ENCODE measurements at regions not wholly inside any gene's neighbourhood (a gene's known extent, or its start where the extent isn't known, plus 50 kb on each side); places are given as distances from the start of the nearest gene placed in this dataset.

DNA sequence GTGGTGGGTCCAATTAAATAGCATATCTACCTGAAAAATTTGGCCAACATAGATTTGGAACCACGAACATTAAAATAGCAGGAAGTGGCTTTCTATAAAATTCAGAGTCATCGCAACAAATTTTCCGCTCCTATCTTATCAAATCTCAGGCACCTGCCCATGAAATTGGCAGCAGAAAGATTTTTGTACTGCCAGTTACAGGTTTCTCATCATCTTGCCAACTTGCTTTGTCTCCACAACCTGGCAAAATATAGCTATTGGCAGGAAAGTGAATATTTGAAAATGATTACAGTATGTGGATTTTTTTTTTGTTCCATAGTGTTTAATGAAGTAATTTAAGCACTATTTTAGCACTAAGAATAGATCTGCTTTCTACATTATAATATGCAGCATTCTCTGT is 161.6 kb upstream of the LRRC3B start:
- H3K9me3 ChIP-seq (ENCODE audit: insufficient read depth, low read depth, low read length) = no peaks in the 10 kb centered on the region
- H3K36me3 Mint-ChIP-seq (ENCODE audit: low read depth, unreplicated experiment) = no peaks in the 10 kb centered on the region
- no peak overlapping the region for H2AFZ ChIP-seq (ENCODE audit: low read depth, low read length)
- H3K27ac Mint-ChIP-seq (ENCODE audit: unreplicated experiment) = no peak overlapping the region
- no peak for DNase-seq (ENCODE audit: low read depth)
- peaks cover 4% of the 10 kb centered on the region for H3K9me3 Mint-ChIP-seq (ENCODE audit: unreplicated experiment)
- no peak for FAIRE-seq
- H3K4me3 ChIP-seq (ENCODE audit: insufficient read depth, low read depth, low read length) = no peak overlapping the region
- H3K4me1 ChIP-seq (ENCODE audit: insufficient read depth, low read length) = no peaks in the 10 kb centered on the region
- no peaks in the 10 kb centered on the region for H3K27me3 Mint-ChIP-seq (ENCODE audit: low read depth, unreplicated experiment)
- H4K20me1 ChIP-seq (ENCODE audit: insufficient read depth, low read length) = no peaks in the 10 kb centered on the region
- no peaks in the 10 kb centered on the region for H3K79me2 ChIP-seq (ENCODE audit: insufficient read depth, low read length)
- no peak overlapping the region for H3K4me3 Mint-ChIP-seq (ENCODE audit: unreplicated experiment)
- no peaks in the 10 kb centered on the region for H3K4me1 Mint-ChIP-seq (ENCODE audit: low read depth, unreplicated experiment)
- no peak overlapping the region for H3K27ac ChIP-seq (ENCODE audit: low read depth, low read length)
- TF ChIP-seq, protein P1, sequence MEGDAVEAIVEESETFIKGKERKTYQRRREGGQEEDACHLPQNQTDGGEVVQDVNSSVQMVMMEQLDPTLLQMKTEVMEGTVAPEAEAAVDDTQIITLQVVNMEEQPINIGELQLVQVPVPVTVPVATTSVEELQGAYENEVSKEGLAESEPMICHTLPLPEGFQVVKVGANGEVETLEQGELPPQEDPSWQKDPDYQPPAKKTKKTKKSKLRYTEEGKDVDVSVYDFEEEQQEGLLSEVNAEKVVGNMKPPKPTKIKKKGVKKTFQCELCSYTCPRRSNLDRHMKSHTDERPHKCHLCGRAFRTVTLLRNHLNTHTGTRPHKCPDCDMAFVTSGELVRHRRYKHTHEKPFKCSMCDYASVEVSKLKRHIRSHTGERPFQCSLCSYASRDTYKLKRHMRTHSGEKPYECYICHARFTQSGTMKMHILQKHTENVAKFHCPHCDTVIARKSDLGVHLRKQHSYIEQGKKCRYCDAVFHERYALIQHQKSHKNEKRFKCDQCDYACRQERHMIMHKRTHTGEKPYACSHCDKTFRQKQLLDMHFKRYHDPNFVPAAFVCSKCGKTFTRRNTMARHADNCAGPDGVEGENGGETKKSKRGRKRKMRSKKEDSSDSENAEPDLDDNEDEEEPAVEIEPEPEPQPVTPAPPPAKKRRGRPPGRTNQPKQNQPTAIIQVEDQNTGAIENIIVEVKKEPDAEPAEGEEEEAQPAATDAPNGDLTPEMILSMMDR (IDR thresholded peaks at IDR 0.05; ENCODE audit: insufficient read depth, low read depth, low read length) = no peak
- no peak for TF ChIP-seq EZH2 (IDR thresholded peaks at IDR 0.05; ENCODE audit: insufficient read depth, low read length)
- H3K27me3 ChIP-seq (ENCODE audit: insufficient read depth, low read length) = no peaks in the 10 kb centered on the region
- no peak overlapping the region for H3K9ac ChIP-seq (ENCODE audit: low read length)
- H3K36me3 ChIP-seq (ENCODE audit: insufficient read depth, low read length) = no peaks in the 10 kb centered on the region
- no peak overlapping the region for H3K4me2 ChIP-seq (ENCODE audit: low read length)

DNA sequence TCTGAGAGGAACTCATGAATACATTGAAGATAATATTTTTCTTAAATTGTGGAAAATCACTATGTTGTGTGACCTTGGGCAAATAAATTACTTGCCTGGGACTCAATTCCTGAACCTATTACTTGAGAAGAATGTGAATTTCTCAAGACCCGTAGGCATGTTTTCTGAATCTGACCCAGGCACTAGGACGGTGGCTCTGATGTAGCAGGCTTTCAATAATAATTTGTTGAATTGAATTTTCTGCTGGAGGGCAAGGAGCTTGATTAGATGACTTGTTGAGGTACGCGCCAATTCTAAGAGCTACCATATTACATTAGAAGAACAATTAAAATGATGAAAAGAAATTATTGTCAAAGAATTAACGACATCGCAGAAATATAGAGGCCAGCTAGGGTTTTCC is 150.2 kb upstream of the LRRC3B start:
- no peak for DNase-seq (ENCODE audit: low read depth)
- Mint-ChIP-seq H3K27ac (ENCODE audit: unreplicated experiment) (no peak overlapping the region), H3K4me1 (ENCODE audit: low read depth, unreplicated experiment) (peaks cover 4% of the 10 kb centered on the region), H3K36me3 (ENCODE audit: low read depth, unreplicated experiment) (no peaks in the 10 kb centered on the region), H3K9me3 (ENCODE audit: unreplicated experiment) (peaks cover 3% of the 10 kb centered on the region), H3K27me3 (ENCODE audit: low read depth, unreplicated experiment) (no peaks in the 10 kb centered on the region), H3K4me3 (ENCODE audit: unreplicated experiment) (no peak overlapping the region)
- Histone ChIP-seq H3K4me1 (ENCODE audit: insufficient read depth, low read length) (no peaks in the 10 kb centered on the region), H3K27ac (ENCODE audit: low read depth, low read length) (no peak overlapping the region), H3K79me2 (ENCODE audit: insufficient read depth, low read length) (no peaks in the 10 kb centered on the region), H4K20me1 (ENCODE audit: insufficient read depth, low read length) (no peaks in the 10 kb centered on the region), H3K9ac (ENCODE audit: low read length) (no peak overlapping the region), H3K9me3 (ENCODE audit: insufficient read depth, low read depth, low read length) (no peaks in the 10 kb centered on the region), H3K4me2 (ENCODE audit: low read length) (no peak overlapping the region), H3K27me3 (ENCODE audit: insufficient read depth, low read length) (no peaks in the 10 kb centered on the region), H2AFZ (ENCODE audit: low read depth, low read length) (no peak overlapping the region), H3K36me3 (ENCODE audit: insufficient read depth, low read length) (no peaks in the 10 kb centered on the region), H3K4me3 (ENCODE audit: insufficient read depth, low read depth, low read length) (no peak overlapping the region)
- no peak for FAIRE-seq
- no peak for TF ChIP-seq EZH2 (IDR thresholded peaks at IDR 0.05; ENCODE audit: insufficient read depth, low read length)
- TF ChIP-seq, protein P1 (IDR thresholded peaks at IDR 0.05; ENCODE audit: insufficient read depth, low read depth, low read length) = no peak

DNA sequence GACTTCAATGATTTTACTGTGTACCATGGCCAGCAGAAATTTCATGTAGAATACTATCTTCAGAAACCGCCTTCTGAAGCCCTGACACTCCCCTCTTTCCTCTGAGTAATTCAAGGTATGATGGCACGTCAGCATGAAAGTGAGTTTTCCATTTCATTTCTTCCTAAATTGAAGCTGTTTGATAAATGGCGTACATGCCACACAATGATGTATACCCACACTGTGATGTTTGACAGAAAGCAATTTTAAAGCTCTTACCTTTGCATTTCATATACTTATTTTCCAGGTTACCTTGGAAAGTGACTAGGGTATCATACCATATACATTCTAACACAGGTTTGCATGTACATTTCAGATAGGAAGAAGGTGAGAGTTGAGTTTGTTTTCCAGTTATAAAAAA is 147.9 kb upstream of the LRRC3B start:
- no peaks in the 10 kb centered on the region for H3K9me3 ChIP-seq (ENCODE audit: insufficient read depth, low read depth, low read length)
- DNase-seq (ENCODE audit: low read depth) (no peak), FAIRE-seq (no peak)
- H3K27ac ChIP-seq (ENCODE audit: low read depth, low read length) = no peak overlapping the region
- Mint-ChIP-seq H3K4me3 (ENCODE audit: unreplicated experiment) (no peak overlapping the region), H3K36me3 (ENCODE audit: low read depth, unreplicated experiment) (no peaks in the 10 kb centered on the region), H3K27me3 (ENCODE audit: low read depth, unreplicated experiment) (no peaks in the 10 kb centered on the region), H3K4me1 (ENCODE audit: low read depth, unreplicated experiment) (no peaks in the 10 kb centered on the region), H3K9me3 (ENCODE audit: unreplicated experiment) (no peaks in the 10 kb centered on the region), H3K27ac (ENCODE audit: unreplicated experiment) (no peak overlapping the region)
- no peaks in the 10 kb centered on the region for H4K20me1 ChIP-seq (ENCODE audit: insufficient read depth, low read length)
- no peaks in the 10 kb centered on the region for H3K79me2 ChIP-seq (ENCODE audit: insufficient read depth, low read length)
- H3K4me2 ChIP-seq (ENCODE audit: low read length) = no peak overlapping the region
- no peak overlapping the region for H3K4me3 ChIP-seq (ENCODE audit: insufficient read depth, low read depth, low read length)
- no peak overlapping the region for H3K9ac ChIP-seq (ENCODE audit: low read length)
- no peak overlapping the region for H2AFZ ChIP-seq (ENCODE audit: low read depth, low read length)
- H3K27me3 ChIP-seq (ENCODE audit: insufficient read depth, low read length) = no peaks in the 10 kb centered on the region
- TF ChIP-seq, protein P1 (IDR thresholded peaks at IDR 0.05; ENCODE audit: insufficient read depth, low read depth, low read length) = no peak
- TF ChIP-seq EZH2 (IDR thresholded peaks at IDR 0.05; ENCODE audit: insufficient read depth, low read length) = no peak
- H3K36me3 ChIP-seq (ENCODE audit: insufficient read depth, low read length) = no peaks in the 10 kb centered on the region
- H3K4me1 ChIP-seq (ENCODE audit: insufficient read depth, low read length) = no peaks in the 10 kb centered on the region

Measured in astrocyte (in vitro differentiated cells and primary cell).